Chondrocyte (in vitro differentiated cells): ENCODE measurements at regions not wholly inside any gene's neighbourhood (a gene's known extent, or its start where the extent isn't known, plus 50 kb on each side); places are given as distances from the start of the nearest gene placed in this dataset.
"Not testable (repeated sequence)": the region's sequence is repeated elsewhere in the genome, so short reads cannot be mapped to it uniquely, and the experiment has no call there.

ENCODE experiments used
- DNase-seq: peaks from one replicate; pipeline ENCODE4 v3.0.0; 2021; ENCODE audit warnings: mixed read lengths, low spot score
- H3K27ac Mint-ChIP-seq: one replicate; pipeline ENCODE4 v1.8.0; 2021; ENCODE audit warnings: mild to moderate bottlenecking, moderate library complexity, mixed read lengths; ENCODE audit not compliant: unreplicated experiment
- H3K27me3 Mint-ChIP-seq: 2 replicates; pipeline ENCODE4 v1.8.0; 2021; ENCODE audit warnings: low read depth, mixed read lengths
- H3K36me3 Mint-ChIP-seq: 2 replicates; pipeline ENCODE4 v1.8.0; 2021; ENCODE audit warnings: low read depth, mixed read lengths
- H3K4me1 Mint-ChIP-seq: 2 replicates; pipeline ENCODE4 v1.8.0; 2021; ENCODE audit warnings: low read depth, mild to moderate bottlenecking, mixed read lengths
- H3K4me3 Mint-ChIP-seq: one replicate; pipeline ENCODE4 v1.8.0; 2021; ENCODE audit warnings: mild to moderate bottlenecking, moderate library complexity, mixed read lengths; ENCODE audit not compliant: unreplicated experiment
- H3K9me3 Mint-ChIP-seq: 2 replicates; pipeline ENCODE4 v1.8.0; 2021; ENCODE audit warnings: low read depth, mixed read lengths
- TF ChIP-seq, protein P1 (sequence below): fragments of 200-600 bp; sonication (generic); IDR thresholded peaks from 2 replicates; pipeline ENCODE4 v1.5.0; 2021; ENCODE audit warnings: antibody characterized with exemption, mild to moderate bottlenecking, moderate library complexity

DNA sequence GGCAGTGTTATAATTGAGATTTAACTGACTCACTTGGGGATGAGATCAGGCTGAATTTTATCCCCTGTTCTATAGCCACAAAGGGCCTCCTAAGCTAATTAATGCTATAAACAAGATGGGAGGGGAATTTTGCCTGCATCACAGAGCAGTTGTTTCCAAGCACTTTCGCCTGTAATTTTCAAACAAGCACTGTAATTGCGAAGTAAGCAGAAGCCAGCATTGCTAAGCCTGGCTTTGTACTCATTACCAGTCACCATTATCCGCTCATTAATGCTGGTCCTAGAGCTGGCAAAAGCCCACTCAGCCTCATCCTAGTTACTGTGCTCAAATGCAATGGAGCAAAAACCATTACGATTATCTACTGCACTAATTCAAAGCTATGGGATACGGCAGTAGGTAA lies 356.6 kb upstream of the UBE2E2 start:
- Mint-ChIP-seq H3K4me3 (no peak overlapping the region), H3K27ac (no peak overlapping the region), H3K9me3 (no peaks in the 10 kb centered on the region), H3K36me3 (no peaks in the 10 kb centered on the region), H3K4me1 (no peaks in the 10 kb centered on the region), H3K27me3 (peaks cover 2% of the 10 kb centered on the region)
- TF ChIP-seq, protein P1, sequence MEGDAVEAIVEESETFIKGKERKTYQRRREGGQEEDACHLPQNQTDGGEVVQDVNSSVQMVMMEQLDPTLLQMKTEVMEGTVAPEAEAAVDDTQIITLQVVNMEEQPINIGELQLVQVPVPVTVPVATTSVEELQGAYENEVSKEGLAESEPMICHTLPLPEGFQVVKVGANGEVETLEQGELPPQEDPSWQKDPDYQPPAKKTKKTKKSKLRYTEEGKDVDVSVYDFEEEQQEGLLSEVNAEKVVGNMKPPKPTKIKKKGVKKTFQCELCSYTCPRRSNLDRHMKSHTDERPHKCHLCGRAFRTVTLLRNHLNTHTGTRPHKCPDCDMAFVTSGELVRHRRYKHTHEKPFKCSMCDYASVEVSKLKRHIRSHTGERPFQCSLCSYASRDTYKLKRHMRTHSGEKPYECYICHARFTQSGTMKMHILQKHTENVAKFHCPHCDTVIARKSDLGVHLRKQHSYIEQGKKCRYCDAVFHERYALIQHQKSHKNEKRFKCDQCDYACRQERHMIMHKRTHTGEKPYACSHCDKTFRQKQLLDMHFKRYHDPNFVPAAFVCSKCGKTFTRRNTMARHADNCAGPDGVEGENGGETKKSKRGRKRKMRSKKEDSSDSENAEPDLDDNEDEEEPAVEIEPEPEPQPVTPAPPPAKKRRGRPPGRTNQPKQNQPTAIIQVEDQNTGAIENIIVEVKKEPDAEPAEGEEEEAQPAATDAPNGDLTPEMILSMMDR, result no peak
- no peak for DNase-seq

DNA sequence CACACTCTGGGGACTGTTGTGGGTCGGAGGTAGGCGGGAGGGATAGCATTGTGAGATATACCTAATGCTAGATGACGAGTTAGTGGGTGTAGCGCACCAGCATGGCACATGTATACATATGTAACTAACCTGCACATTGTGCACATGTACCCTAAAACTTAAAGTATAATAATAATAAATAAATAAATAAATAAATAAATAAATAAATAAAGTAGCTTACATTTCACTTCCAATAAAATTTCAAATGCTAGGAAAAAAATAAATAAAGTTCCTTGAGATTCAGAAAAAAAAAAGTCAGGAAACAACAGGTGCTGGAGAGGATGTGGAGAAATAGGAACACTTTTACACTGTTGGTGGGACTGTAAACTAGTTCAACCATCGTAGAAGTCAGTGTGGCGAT lies 353.5 kb upstream of the UBE2E2 start:
- not testable (repeated sequence) for DNase-seq, H3K36me3 Mint-ChIP-seq, H3K4me1 Mint-ChIP-seq, H3K9me3 Mint-ChIP-seq, H3K27ac Mint-ChIP-seq, H3K4me3 Mint-ChIP-seq, H3K27me3 Mint-ChIP-seq

DNA sequence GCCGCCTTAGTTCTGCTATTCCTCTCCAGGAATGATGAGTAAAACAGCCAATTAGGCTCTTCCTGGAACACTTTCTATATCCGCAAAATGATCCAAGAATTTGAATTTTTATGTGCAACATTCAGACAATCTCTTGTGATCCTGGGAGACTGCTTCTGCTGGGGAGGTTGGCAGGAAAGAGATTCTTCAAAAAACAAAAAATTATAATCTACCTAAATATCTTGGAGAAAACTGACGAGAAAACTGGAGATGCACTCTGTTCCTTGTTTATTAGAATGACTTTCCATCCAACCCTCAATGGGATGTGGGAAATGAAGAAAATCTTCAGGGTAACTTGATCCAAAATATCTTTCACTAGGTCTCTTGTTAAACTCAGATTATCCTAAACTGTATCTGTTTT lies 346.3 kb upstream of the UBE2E2 start:
- TF ChIP-seq, protein P1, result no peak
- H3K4me3 Mint-ChIP-seq, result no peak overlapping the region
- no peak for DNase-seq
- H3K9me3 Mint-ChIP-seq, result no peaks in the 10 kb centered on the region
- peaks cover 3% of the 10 kb centered on the region for H3K4me1 Mint-ChIP-seq
- no peaks in the 10 kb centered on the region for H3K27me3 Mint-ChIP-seq
- H3K27ac Mint-ChIP-seq, result no peak overlapping the region
- H3K36me3 Mint-ChIP-seq, result no peaks in the 10 kb centered on the region

DNA sequence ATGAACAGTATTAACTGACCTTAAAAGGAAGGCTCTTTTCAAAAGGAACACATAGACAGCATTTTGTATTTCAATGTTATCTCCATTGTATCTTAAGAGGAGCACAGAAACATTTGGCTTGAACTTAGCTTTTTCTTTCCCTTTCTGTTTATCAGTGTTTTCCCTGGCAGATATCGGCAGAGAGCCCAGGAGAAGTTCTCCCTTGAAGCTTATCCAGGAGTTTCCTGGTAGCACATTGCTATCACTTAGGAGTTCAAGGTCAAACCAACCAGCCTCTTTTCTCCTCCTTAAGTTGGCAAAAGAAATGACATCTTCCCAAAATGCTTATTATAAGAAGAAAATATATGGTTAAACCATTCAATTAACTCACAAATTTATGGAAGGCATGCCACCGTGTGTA lies 344.6 kb upstream of the UBE2E2 start:
- Mint-ChIP-seq H3K27me3 (no peaks in the 10 kb centered on the region), H3K36me3 (no peaks in the 10 kb centered on the region), H3K9me3 (no peaks in the 10 kb centered on the region), H3K4me3 (no peak overlapping the region), H3K27ac (no peak overlapping the region), H3K4me1 (peaks cover 3% of the 10 kb centered on the region)
- no peak for DNase-seq
- TF ChIP-seq, protein P1, result no peak

DNA sequence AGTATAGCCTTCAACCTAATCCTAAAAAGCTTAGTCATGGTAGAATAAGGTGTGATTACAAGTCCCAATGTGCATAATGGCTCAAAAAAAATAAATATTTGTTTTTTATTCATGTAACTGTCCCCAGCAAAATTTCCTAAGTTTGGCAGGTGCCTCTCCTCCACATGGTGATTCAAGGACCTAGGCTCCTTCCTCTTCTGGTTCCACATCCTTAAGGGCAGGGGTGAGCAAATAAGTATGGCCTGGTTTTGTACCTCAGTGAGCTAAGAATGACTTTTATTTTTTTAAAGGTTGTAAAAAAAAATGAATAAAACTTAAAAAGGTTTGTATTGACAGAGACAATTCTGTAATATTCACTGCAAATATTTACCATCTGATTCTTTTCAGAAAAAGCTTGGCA lies 343.5 kb upstream of the UBE2E2 start:
- H3K27ac Mint-ChIP-seq, result no peak overlapping the region
- no peak for DNase-seq
- TF ChIP-seq, protein P1, result no peak
- no peaks in the 10 kb centered on the region for H3K36me3 Mint-ChIP-seq
- no peaks in the 10 kb centered on the region for H3K9me3 Mint-ChIP-seq
- no peak overlapping the region for H3K4me3 Mint-ChIP-seq
- H3K4me1 Mint-ChIP-seq, result peaks cover 3% of the 10 kb centered on the region
- no peaks in the 10 kb centered on the region for H3K27me3 Mint-ChIP-seq

DNA sequence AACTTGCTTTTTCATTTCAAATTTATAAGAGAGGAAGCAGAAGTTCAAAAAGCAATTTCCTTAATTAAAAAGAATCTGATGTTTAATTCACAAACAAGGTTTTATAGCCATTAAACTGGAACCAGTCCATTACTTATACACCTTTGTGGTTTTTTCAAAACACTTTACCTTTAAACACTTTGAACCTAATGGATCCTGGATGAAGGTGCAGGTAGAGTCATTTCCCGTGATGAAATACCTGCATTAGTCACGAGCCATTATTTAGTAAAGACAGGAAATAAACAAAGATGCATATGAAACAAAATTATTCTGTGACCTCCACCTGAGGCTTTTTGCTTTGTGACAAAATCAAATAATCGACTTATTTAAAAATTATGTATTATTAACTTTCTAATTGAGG lies 341.7 kb upstream of the UBE2E2 start:
- TF ChIP-seq, protein P1, result no peak
- Mint-ChIP-seq H3K27me3 (no peaks in the 10 kb centered on the region), H3K27ac (no peak overlapping the region)

More for the DNA sequence above, 341.7 kb upstream of the UBE2E2 start:
- H3K4me1 Mint-ChIP-seq, result peaks cover 3% of the 10 kb centered on the region
- no peak overlapping the region for H3K4me3 Mint-ChIP-seq
- DNase-seq, result no peak
- no peaks in the 10 kb centered on the region for H3K36me3 Mint-ChIP-seq
- H3K9me3 Mint-ChIP-seq, result no peaks in the 10 kb centered on the region
